ENCODE measurements at regions not wholly inside any gene's neighbourhood (a gene's known extent, or its start where the extent isn't known, plus 50 kb on each side); places are given as distances from the start of the nearest gene placed in this dataset.

GRCh38 chr9:105054491-105054890, 126.5 kb upstream of the ABCA1 start:
- TF ChIP-seq, protein P1, sequence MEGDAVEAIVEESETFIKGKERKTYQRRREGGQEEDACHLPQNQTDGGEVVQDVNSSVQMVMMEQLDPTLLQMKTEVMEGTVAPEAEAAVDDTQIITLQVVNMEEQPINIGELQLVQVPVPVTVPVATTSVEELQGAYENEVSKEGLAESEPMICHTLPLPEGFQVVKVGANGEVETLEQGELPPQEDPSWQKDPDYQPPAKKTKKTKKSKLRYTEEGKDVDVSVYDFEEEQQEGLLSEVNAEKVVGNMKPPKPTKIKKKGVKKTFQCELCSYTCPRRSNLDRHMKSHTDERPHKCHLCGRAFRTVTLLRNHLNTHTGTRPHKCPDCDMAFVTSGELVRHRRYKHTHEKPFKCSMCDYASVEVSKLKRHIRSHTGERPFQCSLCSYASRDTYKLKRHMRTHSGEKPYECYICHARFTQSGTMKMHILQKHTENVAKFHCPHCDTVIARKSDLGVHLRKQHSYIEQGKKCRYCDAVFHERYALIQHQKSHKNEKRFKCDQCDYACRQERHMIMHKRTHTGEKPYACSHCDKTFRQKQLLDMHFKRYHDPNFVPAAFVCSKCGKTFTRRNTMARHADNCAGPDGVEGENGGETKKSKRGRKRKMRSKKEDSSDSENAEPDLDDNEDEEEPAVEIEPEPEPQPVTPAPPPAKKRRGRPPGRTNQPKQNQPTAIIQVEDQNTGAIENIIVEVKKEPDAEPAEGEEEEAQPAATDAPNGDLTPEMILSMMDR (IDR thresholded peaks at IDR 0.05), result no peak
- no peak for TF ChIP-seq POLR2A (IDR thresholded peaks at IDR 0.05)

Data from Peyer's patch (tissue), 4 donors.